ENCODE measurements at regions not wholly inside any gene's neighbourhood (a gene's known extent, or its start where the extent isn't known, plus 50 kb on each side); places are given as distances from the start of the nearest gene placed in this dataset.
"Not testable (repeated sequence)": the region's sequence is repeated elsewhere in the genome, so short reads cannot be mapped to it uniquely, and the experiment has no call there.

- no peaks in the 10 kb centered on the region for H3K36me3 Mint-ChIP-seq (ENCODE audit: low read depth, unreplicated experiment)
- H3K4me3 Mint-ChIP-seq (ENCODE audit: unreplicated experiment) = no peak overlapping the region
- H3K4me1 Mint-ChIP-seq (ENCODE audit: unreplicated experiment) = no peaks in the 10 kb centered on the region
- H3K27ac Mint-ChIP-seq (ENCODE audit: unreplicated experiment) = no peak overlapping the region
- TF ChIP-seq CTCF (IDR thresholded peaks at IDR 0.05; ENCODE audit: unreplicated experiment) = no peak
- no peaks in the 10 kb centered on the region for H3K9me3 Mint-ChIP-seq (ENCODE audit: unreplicated experiment)
- no peaks in the 10 kb centered on the region for H3K27me3 Mint-ChIP-seq (ENCODE audit: unreplicated experiment)
- DNase-seq (ENCODE audit: low spot score) = no peak
Observed at GRCh38 chr9:79083621-79084020, 488.1 kb upstream of the TLE4 start.

GRCh38 chr9:79087133-79087532 lies 484.6 kb upstream of the TLE4 start:
- no peak for DNase-seq (ENCODE audit: low spot score)
- H3K9me3 Mint-ChIP-seq (ENCODE audit: unreplicated experiment) = no peaks in the 10 kb centered on the region
- no peak overlapping the region for H3K27ac Mint-ChIP-seq (ENCODE audit: unreplicated experiment)
- H3K4me1 Mint-ChIP-seq (ENCODE audit: unreplicated experiment) = no peaks in the 10 kb centered on the region
- H3K27me3 Mint-ChIP-seq (ENCODE audit: unreplicated experiment) = no peaks in the 10 kb centered on the region
- no peak overlapping the region for H3K4me3 Mint-ChIP-seq (ENCODE audit: unreplicated experiment)
- no peaks in the 10 kb centered on the region for H3K36me3 Mint-ChIP-seq (ENCODE audit: low read depth, unreplicated experiment)
- no peak for TF ChIP-seq CTCF (IDR thresholded peaks at IDR 0.05; ENCODE audit: unreplicated experiment)

- Mint-ChIP-seq H3K4me3 (ENCODE audit: unreplicated experiment) (no peak overlapping the region), H3K27me3 (ENCODE audit: unreplicated experiment) (no peaks in the 10 kb centered on the region), H3K36me3 (ENCODE audit: low read depth, unreplicated experiment) (no peaks in the 10 kb centered on the region), H3K4me1 (ENCODE audit: unreplicated experiment) (no peaks in the 10 kb centered on the region), H3K9me3 (ENCODE audit: unreplicated experiment) (no peaks in the 10 kb centered on the region), H3K27ac (ENCODE audit: unreplicated experiment) (no peak overlapping the region)
- DNase-seq (ENCODE audit: low spot score) = no peak
- no peak for TF ChIP-seq CTCF (IDR thresholded peaks at IDR 0.05; ENCODE audit: unreplicated experiment)
Observed at GRCh38 chr9:79089054-79089560, 482.7 kb upstream of the TLE4 start.

- not testable (repeated sequence) for H3K27ac Mint-ChIP-seq (ENCODE audit: unreplicated experiment); H3K4me1 Mint-ChIP-seq (ENCODE audit: unreplicated experiment); H3K9me3 Mint-ChIP-seq (ENCODE audit: unreplicated experiment); H3K36me3 Mint-ChIP-seq (ENCODE audit: low read depth, unreplicated experiment); H3K27me3 Mint-ChIP-seq (ENCODE audit: unreplicated experiment); DNase-seq (ENCODE audit: low spot score); H3K4me3 Mint-ChIP-seq (ENCODE audit: unreplicated experiment)
Observed at GRCh38 chr9:79089851-79090250, 481.9 kb upstream of the TLE4 start.

- H3K36me3 Mint-ChIP-seq (ENCODE audit: low read depth, unreplicated experiment) = not testable (repeated sequence)
Observed at GRCh38 chr9:79103257-79103656, 468.5 kb upstream of the TLE4 start.

GRCh38 chr9:79104216-79104615 lies 467.5 kb upstream of the TLE4 start:
- no peak for TF ChIP-seq CTCF (IDR thresholded peaks at IDR 0.05; ENCODE audit: unreplicated experiment)
- H3K27me3 Mint-ChIP-seq (ENCODE audit: unreplicated experiment) = no peaks in the 10 kb centered on the region
- H3K4me3 Mint-ChIP-seq (ENCODE audit: unreplicated experiment) = no peak overlapping the region
- H3K9me3 Mint-ChIP-seq (ENCODE audit: unreplicated experiment) = peaks cover 3% of the 10 kb centered on the region
- no peak for DNase-seq (ENCODE audit: low spot score)
- H3K27ac Mint-ChIP-seq (ENCODE audit: unreplicated experiment) = no peak overlapping the region
- no peaks in the 10 kb centered on the region for H3K36me3 Mint-ChIP-seq (ENCODE audit: low read depth, unreplicated experiment)
- H3K4me1 Mint-ChIP-seq (ENCODE audit: unreplicated experiment) = no peaks in the 10 kb centered on the region

More at GRCh38 chr9:79103257-79103656, 468.5 kb upstream of the TLE4 start:
- not testable (repeated sequence) for H3K9me3 Mint-ChIP-seq (ENCODE audit: unreplicated experiment); H3K4me1 Mint-ChIP-seq (ENCODE audit: unreplicated experiment); DNase-seq (ENCODE audit: low spot score); H3K4me3 Mint-ChIP-seq (ENCODE audit: unreplicated experiment); H3K27me3 Mint-ChIP-seq (ENCODE audit: unreplicated experiment); H3K27ac Mint-ChIP-seq (ENCODE audit: unreplicated experiment)
